A549 (cell line): ENCODE measurements at regions not wholly inside any gene's neighbourhood (a gene's known extent, or its start where the extent isn't known, plus 50 kb on each side); places are given as distances from the start of the nearest gene placed in this dataset.

Source experiments
- ATAC-seq, 2 experiments: fragments of 200-7000 bp in 1 of 2; fragments of >200 bp in 1 of 2; cut with Nextera tagmentation in 1 of 2; cut with Tn5 transposase in 1 of 2; 3 replicates each; pipeline versions ENCODE4 v1.8.0 to v1.9.1; 2018 to 2020; ENCODE audit warnings: mild to moderate bottlenecking in 1 of 2, moderate library complexity in 1 of 2
- CTCF ChIA-PET: fragments of 300-600 bp; sonication (Branson Sonifier 250); formaldehyde crosslinking; extraction: SDS; loops from one replicate; lab custom pipeline; 2021; ENCODE audit warnings: antibody characterized with exemption, inconsistent platforms; lab: Yijun Ruan, JAX
- POLR2A ChIA-PET: fragments of 350-600 bp; formaldehyde crosslinking; extraction: SDS; loops from one replicate; lab custom pipeline; 2021; ENCODE audit warnings: antibody characterized with exemption, inconsistent platforms; lab: Yijun Ruan, JAX
- DNase-seq, 2 experiments: peaks; one replicate each; pipeline versions ENCODE4 v3.0.0 to v3.0.0-alpha.2; 2011 to 2016; ENCODE audit warnings: low read depth in 1 of 2, low spot score in 1 of 2
- FAIRE-seq: peaks from 2 replicates; lab custom pipeline; 2011; peaks lifted over from hg19 to GRCh38; lab: Jason Lieb, UNC
- H3K27ac ChIP-seq, 2 experiments: fragments of >200 bp; sonication (Bioruptor Twin); formaldehyde crosslinking; 3 replicates each; pipeline ENCODE4 v1.5.1; 2016 to 2017
- H3K4me1 ChIP-seq: fragments of >200 bp; sonication (Bioruptor Twin); formaldehyde crosslinking; 3 replicates; pipeline ENCODE4 v1.6.1; 2016
- H3K4me2 ChIP-seq: fragments of >200 bp; sonication (Bioruptor Twin); formaldehyde crosslinking; 3 replicates; pipeline ENCODE4 v1.6.1; 2016
- H3K4me3 ChIP-seq: fragments of >200 bp; sonication (Bioruptor Twin); formaldehyde crosslinking; 3 replicates; pipeline ENCODE4 v1.5.1; 2016
- H3K9me3 ChIP-seq: fragments of >200 bp; sonication (Bioruptor Twin); formaldehyde crosslinking; 3 replicates; pipeline ENCODE4 v1.6.1; 2016
- CBX8 ChIP-seq: fragments of 200-600 bp; sonication (generic); IDR thresholded peaks from 2 replicates; pipeline ENCODE4 v1.6.1; 2016
- EHF ChIP-seq: fragments of 250-450 bp; sonication (Bioruptor Pico); IDR thresholded peaks from 2 replicates; pipeline ENCODE4 v1.5.0; 2020; ENCODE audit warnings: mild to moderate bottlenecking
- ESRRA ChIP-seq: fragments of 150-350 bp; IDR thresholded peaks from 2 replicates; pipeline ENCODE4 v1.6.1; 2014; ENCODE audit warnings: mild to moderate bottlenecking, low read length, borderline replicate concordance
- FOSL2 ChIP-seq, 2 experiments: fragments of 450-650 bp in 1 of 2; fragments of >200 bp in 1 of 2; sonication (Bioruptor Twin) in 1 of 2; formaldehyde crosslinking; IDR thresholded peaks; 2 replicates each; pipeline versions ENCODE4 v1.5.0 to v1.6.1; 2016 to 2020; ENCODE audit warnings: mild to moderate bottlenecking in 1 of 2, moderate library complexity in 1 of 2
- HOXA7 ChIP-seq: fragments of 250-450 bp; sonication (Bioruptor Pico); IDR thresholded peaks from 2 replicates; pipeline ENCODE4 v1.5.0; 2020; ENCODE audit warnings: mild to moderate bottlenecking, moderate library complexity
- JUNB ChIP-seq: fragments of >200 bp; sonication (Bioruptor Twin); formaldehyde crosslinking; IDR thresholded peaks from 2 replicates; pipeline ENCODE4 v1.6.1; 2016
- KDM1A ChIP-seq: fragments of 200-600 bp; sonication (generic); IDR thresholded peaks from 2 replicates; pipeline ENCODE4 v1.6.1; 2016; ENCODE audit warnings: low read depth, mild to moderate bottlenecking
- KDM5A ChIP-seq: fragments of 200-600 bp; sonication (generic); IDR thresholded peaks from 2 replicates; pipeline ENCODE4 v1.6.1; 2016; ENCODE audit warnings: antibody characterized with exemption, mild to moderate bottlenecking
- MAZ ChIP-seq: fragments of 150-350 bp; IDR thresholded peaks from 2 replicates; pipeline ENCODE4 v1.6.1; 2014; ENCODE audit warnings: antibody characterized with exemption, low read depth, low read length, borderline replicate concordance
- NPAS2 ChIP-seq: fragments of 250-450 bp; sonication (Bioruptor Pico); IDR thresholded peaks from 2 replicates; pipeline ENCODE4 v1.8.0; 2022; ENCODE audit warnings: mild to moderate bottlenecking, moderate library complexity, borderline replicate concordance
- RARB ChIP-seq: fragments of 250-450 bp; sonication (Bioruptor Pico); IDR thresholded peaks from 2 replicates; pipeline ENCODE4 v1.8.0; 2021; ENCODE audit warnings: mild to moderate bottlenecking, moderate library complexity
- RCOR1 ChIP-seq: fragments of 150-350 bp; IDR thresholded peaks from 2 replicates; pipeline ENCODE4 v1.6.1; 2014; ENCODE audit warnings: antibody characterized with exemption, low read length, low read depth
- RNF2 ChIP-seq: fragments of 200-600 bp; sonication (generic); IDR thresholded peaks from 2 replicates; pipeline ENCODE4 v1.6.1; 2016; ENCODE audit warnings: low read depth, mild to moderate bottlenecking, antibody characterized with exemption, moderate library complexity, borderline replicate concordance
- SREBF2 ChIP-seq: fragments of 450-650 bp; IDR thresholded peaks from 2 replicates; pipeline ENCODE4 v1.6.1; 2014; ENCODE audit warnings: mild to moderate bottlenecking, moderate library complexity
- TFCP2L1 ChIP-seq: fragments of 250-450 bp; sonication (Bioruptor Pico); IDR thresholded peaks from 2 replicates; pipeline ENCODE4 v1.5.0; 2021; ENCODE audit warnings: mild to moderate bottlenecking
- ZFP36 ChIP-seq: fragments of 450-650 bp; IDR thresholded peaks from 2 replicates; pipeline ENCODE4 v1.6.1; 2014; ENCODE audit warnings: borderline replicate concordance; ENCODE audit not compliant: partially characterized antibody
- WGBS: methylation state at CpG from one replicate; pipeline ENCODE4 v1.1.6; 2017; ENCODE audit errors: missing lambda C conversion rate; 5-methylcytosine and 5-hydroxymethylcytosine counted together
- TF ChIP-seq, protein P1 (sequence below): fragments of >200 bp; sonication (Bioruptor Twin); formaldehyde crosslinking; IDR thresholded peaks from 2 replicates; pipeline ENCODE4 v1.6.1; 2016
- TF ChIP-seq, protein P2 (sequence below): fragments of 200-600 bp; sonication (generic); IDR thresholded peaks from 2 replicates; pipeline ENCODE4 v1.6.1; 2016; ENCODE audit warnings: antibody characterized with exemption, mild to moderate bottlenecking, moderate library complexity
- TF ChIP-seq, protein P3 (sequence below): fragments of 450-650 bp; IDR thresholded peaks from 2 replicates; pipeline ENCODE4 v1.6.1; 2014; ENCODE audit warnings: antibody characterized with exemption
- TF ChIP-seq, protein P4 (sequence below): fragments of >200 bp; sonication (Bioruptor Twin); formaldehyde crosslinking; IDR thresholded peaks from 3 replicates; pipeline ENCODE4 v1.5.1; 2016

DNA sequence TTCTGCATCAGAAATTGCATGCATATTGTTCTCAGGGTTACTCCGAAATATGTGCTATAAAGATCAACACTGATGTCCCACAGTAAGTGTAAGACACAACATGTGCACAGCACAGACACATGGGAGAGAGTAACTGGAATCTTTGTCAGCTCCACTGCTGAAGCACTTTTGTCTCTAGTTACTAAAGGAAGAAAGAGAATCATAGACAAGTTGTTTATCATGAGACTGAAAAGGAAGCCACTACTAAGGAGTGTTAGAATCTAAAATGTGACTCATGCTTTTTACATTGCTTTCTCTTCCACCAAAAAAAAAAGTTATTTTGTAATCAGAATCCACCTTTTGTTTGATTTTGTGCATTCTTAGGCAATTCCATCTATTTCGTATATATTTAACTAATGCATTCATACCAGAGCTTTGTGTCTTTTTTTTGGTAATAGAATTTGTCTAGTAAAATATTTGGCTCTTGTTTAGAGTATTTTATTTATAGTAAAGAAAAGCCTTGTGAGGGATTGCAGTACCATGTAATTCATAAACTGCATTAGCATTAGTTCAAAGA, 502.4 kb downstream of the FBXO15 start:
- 42% methylated on average over 2 of the region's 2 CpGs for WGBS
- TF ChIP-seq ESRRA (no peak), TFCP2L1 (no peak), SREBF2 (no peak), JUNB (no peak), HOXA7 (no peak), KDM1A (no peak), NPAS2 (CRISPR knock-in tag) (no peak), RCOR1 (no peak), RNF2 (no peak), MAZ (no peak), FOSL2 (IDR thresholded peaks at IDR 0.05) (no peak), FOSL2 (CRISPR knock-in tag; IDR thresholded peaks at IDR 0.05) (no peak), CBX8 (no peak), RARB (CRISPR knock-in tag) (no peak), EHF (CRISPR knock-in tag) (no peak)
- TF ChIP-seq, protein P1, sequence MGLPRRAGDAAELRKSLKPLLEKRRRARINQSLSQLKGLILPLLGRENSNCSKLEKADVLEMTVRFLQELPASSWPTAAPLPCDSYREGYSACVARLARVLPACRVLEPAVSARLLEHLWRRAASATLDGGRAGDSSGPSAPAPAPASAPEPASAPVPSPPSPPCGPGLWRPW, result no peak
- TF ChIP-seq, protein P2, sequence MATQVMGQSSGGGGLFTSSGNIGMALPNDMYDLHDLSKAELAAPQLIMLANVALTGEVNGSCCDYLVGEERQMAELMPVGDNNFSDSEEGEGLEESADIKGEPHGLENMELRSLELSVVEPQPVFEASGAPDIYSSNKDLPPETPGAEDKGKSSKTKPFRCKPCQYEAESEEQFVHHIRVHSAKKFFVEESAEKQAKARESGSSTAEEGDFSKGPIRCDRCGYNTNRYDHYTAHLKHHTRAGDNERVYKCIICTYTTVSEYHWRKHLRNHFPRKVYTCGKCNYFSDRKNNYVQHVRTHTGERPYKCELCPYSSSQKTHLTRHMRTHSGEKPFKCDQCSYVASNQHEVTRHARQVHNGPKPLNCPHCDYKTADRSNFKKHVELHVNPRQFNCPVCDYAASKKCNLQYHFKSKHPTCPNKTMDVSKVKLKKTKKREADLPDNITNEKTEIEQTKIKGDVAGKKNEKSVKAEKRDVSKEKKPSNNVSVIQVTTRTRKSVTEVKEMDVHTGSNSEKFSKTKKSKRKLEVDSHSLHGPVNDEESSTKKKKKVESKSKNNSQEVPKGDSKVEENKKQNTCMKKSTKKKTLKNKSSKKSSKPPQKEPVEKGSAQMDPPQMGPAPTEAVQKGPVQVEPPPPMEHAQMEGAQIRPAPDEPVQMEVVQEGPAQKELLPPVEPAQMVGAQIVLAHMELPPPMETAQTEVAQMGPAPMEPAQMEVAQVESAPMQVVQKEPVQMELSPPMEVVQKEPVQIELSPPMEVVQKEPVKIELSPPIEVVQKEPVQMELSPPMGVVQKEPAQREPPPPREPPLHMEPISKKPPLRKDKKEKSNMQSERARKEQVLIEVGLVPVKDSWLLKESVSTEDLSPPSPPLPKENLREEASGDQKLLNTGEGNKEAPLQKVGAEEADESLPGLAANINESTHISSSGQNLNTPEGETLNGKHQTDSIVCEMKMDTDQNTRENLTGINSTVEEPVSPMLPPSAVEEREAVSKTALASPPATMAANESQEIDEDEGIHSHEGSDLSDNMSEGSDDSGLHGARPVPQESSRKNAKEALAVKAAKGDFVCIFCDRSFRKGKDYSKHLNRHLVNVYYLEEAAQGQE, result no peak
- TF ChIP-seq, protein P3, sequence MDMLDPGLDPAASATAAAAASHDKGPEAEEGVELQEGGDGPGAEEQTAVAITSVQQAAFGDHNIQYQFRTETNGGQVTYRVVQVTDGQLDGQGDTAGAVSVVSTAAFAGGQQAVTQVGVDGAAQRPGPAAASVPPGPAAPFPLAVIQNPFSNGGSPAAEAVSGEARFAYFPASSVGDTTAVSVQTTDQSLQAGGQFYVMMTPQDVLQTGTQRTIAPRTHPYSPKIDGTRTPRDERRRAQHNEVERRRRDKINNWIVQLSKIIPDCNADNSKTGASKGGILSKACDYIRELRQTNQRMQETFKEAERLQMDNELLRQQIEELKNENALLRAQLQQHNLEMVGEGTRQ, result no peak
- TF ChIP-seq, protein P4, sequence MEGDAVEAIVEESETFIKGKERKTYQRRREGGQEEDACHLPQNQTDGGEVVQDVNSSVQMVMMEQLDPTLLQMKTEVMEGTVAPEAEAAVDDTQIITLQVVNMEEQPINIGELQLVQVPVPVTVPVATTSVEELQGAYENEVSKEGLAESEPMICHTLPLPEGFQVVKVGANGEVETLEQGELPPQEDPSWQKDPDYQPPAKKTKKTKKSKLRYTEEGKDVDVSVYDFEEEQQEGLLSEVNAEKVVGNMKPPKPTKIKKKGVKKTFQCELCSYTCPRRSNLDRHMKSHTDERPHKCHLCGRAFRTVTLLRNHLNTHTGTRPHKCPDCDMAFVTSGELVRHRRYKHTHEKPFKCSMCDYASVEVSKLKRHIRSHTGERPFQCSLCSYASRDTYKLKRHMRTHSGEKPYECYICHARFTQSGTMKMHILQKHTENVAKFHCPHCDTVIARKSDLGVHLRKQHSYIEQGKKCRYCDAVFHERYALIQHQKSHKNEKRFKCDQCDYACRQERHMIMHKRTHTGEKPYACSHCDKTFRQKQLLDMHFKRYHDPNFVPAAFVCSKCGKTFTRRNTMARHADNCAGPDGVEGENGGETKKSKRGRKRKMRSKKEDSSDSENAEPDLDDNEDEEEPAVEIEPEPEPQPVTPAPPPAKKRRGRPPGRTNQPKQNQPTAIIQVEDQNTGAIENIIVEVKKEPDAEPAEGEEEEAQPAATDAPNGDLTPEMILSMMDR, result no peak
- no peak for FAIRE-seq
- Histone ChIP-seq H3K27ac (no peak overlapping the region), H3K9me3 (no peaks in the 10 kb centered on the region), H3K4me3 (no peak overlapping the region), H3K4me1 (no peaks in the 10 kb centered on the region), H3K4me2 (no peak overlapping the region)
- no peak for ATAC-seq
- ChIA-PET CTCF (no interaction called here), POLR2A (no interaction called here)
- no peak for DNase-seq

DNA sequence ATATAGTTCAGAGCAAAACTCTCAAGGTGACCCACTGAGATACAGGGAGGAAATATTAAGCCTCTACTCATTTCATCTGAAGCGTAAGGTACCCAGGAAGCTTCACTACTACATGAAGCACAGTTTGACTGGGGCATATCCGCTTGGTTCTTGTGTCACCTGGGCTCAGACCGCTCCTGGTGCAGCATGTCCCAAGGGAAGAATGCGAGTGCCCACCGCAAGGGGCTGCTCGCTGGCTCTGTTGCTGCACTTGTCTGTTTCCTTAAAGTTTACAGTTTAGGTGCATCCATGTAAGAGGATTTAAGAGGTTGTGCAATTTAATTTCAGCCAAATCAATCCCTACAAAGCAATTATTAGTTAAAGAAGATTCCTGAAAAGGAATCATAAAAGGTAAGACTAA, 507.8 kb downstream of the FBXO15 start:
- H3K27ac ChIP-seq, result no peak overlapping the region
- CTCF ChIA-PET, result no interaction called here
- FAIRE-seq (no peak), ATAC-seq (no peak), DNase-seq (no peak)
- no peak overlapping the region for H3K4me3 ChIP-seq
- POLR2A ChIA-PET, result interaction anchor here (0.6 kb wide), 1 partner anchor 154 kb away, joined by 3 read pairs; no protein-coding TSS in a partner anchor
- WGBS, result 62% methylated on average over 6 of the region's 6 CpGs
- no peaks in the 10 kb centered on the region for H3K4me1 ChIP-seq
- no peaks in the 10 kb centered on the region for H3K9me3 ChIP-seq
- no peak overlapping the region for H3K4me2 ChIP-seq
- TF ChIP-seq TFCP2L1, result no peak
- no peak for TF ChIP-seq ZFP36
- no peak for TF ChIP-seq ESRRA
- TF ChIP-seq HOXA7, result no peak
- no peak for TF ChIP-seq KDM5A
